ENCODE measurements at regions not wholly inside any gene's neighbourhood (a gene's known extent, or its start where the extent isn't known, plus 50 kb on each side); places are given as distances from the start of the nearest gene placed in this dataset.
"Not testable (repeated sequence)": the region's sequence is repeated elsewhere in the genome, so short reads cannot be mapped to it uniquely, and the experiment has no call there.

GRCh38 chr16:85222155-85222863 is 110.0 kb upstream of the CIBAR2 start:
- no peak for DNase-seq

GRCh38 chr16:85225257-85225656 is 113.0 kb upstream of the CIBAR2 start:
- DNase-seq, result no peak

GRCh38 chr16:85225721-85226120 is 113.4 kb upstream of the CIBAR2 start:
- no peak for DNase-seq

GRCh38 chr16:85227084-85227945 is 115.0 kb upstream of the CIBAR2 start:
- peak in 1 of 2 experiments; percentile 20 for DNase-seq

GRCh38 chr16:85227946-85228862 is 115.9 kb upstream of the CIBAR2 start:
- peak in 1 of 2 experiments; percentile 24 for DNase-seq

GRCh38 chr16:85228970-85229430 is 116.7 kb upstream of the CIBAR2 start:
- no peak for DNase-seq

GRCh38 chr16:85229869-85230462 is 117.7 kb upstream of the CIBAR2 start:
- no peak for DNase-seq

GRCh38 chr16:85230764-85231383 is 118.6 kb upstream of the CIBAR2 start:
- not testable (repeated sequence) for DNase-seq

- DNase-seq, result no peak
Observed at GRCh38 chr16:85231959-85232358, 119.7 kb upstream of the CIBAR2 start.

GRCh38 chr16:85232369-85233142 is 120.3 kb upstream of the CIBAR2 start:
- DNase-seq, result no peak

GRCh38 chr16:85233516-85233915 is 121.2 kb upstream of the CIBAR2 start:
- no peak for DNase-seq

GRCh38 chr16:85234310-85235204 is 122.3 kb upstream of the CIBAR2 start:
- DNase-seq, result no peak

- DNase-seq, result no peak
Observed at GRCh38 chr16:85235991-85236817, 123.9 kb upstream of the CIBAR2 start.

GRCh38 chr16:85236818-85237150 is 124.5 kb upstream of the CIBAR2 start:
- no peak for DNase-seq

GRCh38 chr16:85237817-85238216 is 125.5 kb upstream of the CIBAR2 start:
- DNase-seq, result no peak

GRCh38 chr16:85238233-85238647 is 126.0 kb upstream of the CIBAR2 start:
- no peak for DNase-seq

- no peak for DNase-seq
Observed at GRCh38 chr16:85239239-85239638, 127.0 kb upstream of the CIBAR2 start.

GRCh38 chr16:85239871-85240270 is 127.6 kb upstream of the CIBAR2 start:
- DNase-seq, result no peak
